22Rv1 (cell line): ENCODE measurements at regions not wholly inside any gene's neighbourhood (a gene's known extent, or its start where the extent isn't known, plus 50 kb on each side); places are given as distances from the start of the nearest gene placed in this dataset.

Experiments used
- ZFX ChIP-seq: fragments of 450-650 bp; IDR thresholded peaks from 2 replicates; pipeline ENCODE4 v1.6.1; 2017; ENCODE audit warnings: antibody characterized with exemption, borderline replicate concordance
- TF ChIP-seq, protein P1 (sequence below): fragments of 450-650 bp; IDR thresholded peaks from 2 replicates; pipeline ENCODE4 v1.5.1; 2017; ENCODE audit warnings: mild to moderate bottlenecking

DNA sequence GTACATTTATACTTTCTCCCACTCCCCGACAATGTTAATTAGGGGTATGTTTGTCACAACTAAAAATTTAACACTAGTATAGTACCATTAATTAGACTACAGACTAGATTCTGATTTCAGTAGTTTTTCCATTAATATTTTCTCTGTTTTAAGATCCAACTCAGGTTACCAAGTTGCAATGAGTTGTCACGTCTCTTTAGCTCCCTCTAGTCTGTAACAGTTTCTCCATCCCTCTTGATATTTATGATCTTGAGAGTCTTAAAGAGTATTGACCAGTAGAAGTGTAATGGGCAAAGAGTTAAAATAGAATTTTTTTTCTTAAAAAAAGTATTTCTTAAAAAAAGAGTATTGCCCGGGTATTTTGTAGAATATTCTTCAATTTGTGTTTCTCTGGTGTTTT lies 598.1 kb downstream of the TBC1D4 start:
- TF ChIP-seq, protein P1, sequence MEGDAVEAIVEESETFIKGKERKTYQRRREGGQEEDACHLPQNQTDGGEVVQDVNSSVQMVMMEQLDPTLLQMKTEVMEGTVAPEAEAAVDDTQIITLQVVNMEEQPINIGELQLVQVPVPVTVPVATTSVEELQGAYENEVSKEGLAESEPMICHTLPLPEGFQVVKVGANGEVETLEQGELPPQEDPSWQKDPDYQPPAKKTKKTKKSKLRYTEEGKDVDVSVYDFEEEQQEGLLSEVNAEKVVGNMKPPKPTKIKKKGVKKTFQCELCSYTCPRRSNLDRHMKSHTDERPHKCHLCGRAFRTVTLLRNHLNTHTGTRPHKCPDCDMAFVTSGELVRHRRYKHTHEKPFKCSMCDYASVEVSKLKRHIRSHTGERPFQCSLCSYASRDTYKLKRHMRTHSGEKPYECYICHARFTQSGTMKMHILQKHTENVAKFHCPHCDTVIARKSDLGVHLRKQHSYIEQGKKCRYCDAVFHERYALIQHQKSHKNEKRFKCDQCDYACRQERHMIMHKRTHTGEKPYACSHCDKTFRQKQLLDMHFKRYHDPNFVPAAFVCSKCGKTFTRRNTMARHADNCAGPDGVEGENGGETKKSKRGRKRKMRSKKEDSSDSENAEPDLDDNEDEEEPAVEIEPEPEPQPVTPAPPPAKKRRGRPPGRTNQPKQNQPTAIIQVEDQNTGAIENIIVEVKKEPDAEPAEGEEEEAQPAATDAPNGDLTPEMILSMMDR: peak; percentile 16; the same call in 1 of the 2 replicates
- TF ChIP-seq ZFX: no peak
